ENCODE measurements at regions not wholly inside any gene's neighbourhood (a gene's known extent, or its start where the extent isn't known, plus 50 kb on each side); places are given as distances from the start of the nearest gene placed in this dataset.

DNA sequence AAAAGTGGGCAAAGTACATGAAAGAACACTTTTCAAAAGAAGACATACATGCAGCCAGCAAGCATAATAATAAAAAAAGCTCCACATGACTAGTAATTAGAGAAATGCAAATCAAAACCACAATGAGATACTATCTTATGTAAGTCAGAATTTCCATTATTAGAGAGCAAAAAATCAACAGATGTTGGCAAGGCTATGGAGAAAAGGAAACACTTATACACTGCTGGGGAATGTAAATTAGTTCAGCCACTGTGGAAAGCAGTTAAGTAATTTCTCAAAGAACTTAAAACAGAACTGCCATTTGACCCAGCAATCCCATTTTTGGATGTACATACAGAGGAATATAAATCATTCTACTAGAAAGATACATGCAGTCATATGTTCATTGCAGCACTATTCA, 360.7 kb downstream of the NSUN3 start:
- no peaks in the 10 kb centered on the region for H3K27me3 ChIP-seq (ENCODE audit: control insufficient read depth, insufficient read depth, low read length)
- no peak overlapping the region for H3K4me3 ChIP-seq (ENCODE audit: low read length)
- no peak for DNase-seq (ENCODE audit: low read depth, low spot score)

DNA sequence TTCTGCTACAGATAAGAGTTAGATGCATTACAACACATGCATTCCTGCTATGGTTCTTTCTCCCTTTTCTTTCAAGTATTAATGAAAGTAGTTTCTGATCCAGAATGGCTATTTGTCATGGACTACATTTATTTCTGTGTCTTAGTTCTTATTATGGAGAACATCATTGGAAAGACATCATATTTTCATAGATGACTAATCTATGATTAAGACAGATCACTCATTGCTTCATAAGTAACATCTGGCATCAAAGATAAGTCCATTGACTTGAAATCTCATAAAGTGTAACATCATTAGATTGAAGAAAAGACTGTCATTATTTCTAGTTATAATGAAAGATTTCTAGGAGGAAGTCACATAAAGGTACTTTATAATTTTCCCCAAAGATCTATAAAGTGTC, 366.7 kb downstream of the NSUN3 start:
- Histone ChIP-seq H3K4me1 (ENCODE audit: control insufficient read depth, insufficient read depth, low read length) (no peaks in the 10 kb centered on the region), H3K4me3 (ENCODE audit: low read length) (no peak overlapping the region), H3K27ac (ENCODE audit: low read length) (no peak overlapping the region), H3K9me3 (ENCODE audit: control insufficient read depth, insufficient read depth, low read length) (no peaks in the 10 kb centered on the region), H3K27me3 (ENCODE audit: control insufficient read depth, insufficient read depth, low read length) (no peaks in the 10 kb centered on the region), H3K36me3 (ENCODE audit: control insufficient read depth, insufficient read depth, low read length) (no peaks in the 10 kb centered on the region)
- DNase-seq (ENCODE audit: low read depth, low spot score): no peak

More for the DNA sequence above, 360.7 kb downstream of the NSUN3 start:
- H3K4me1 ChIP-seq (ENCODE audit: control insufficient read depth, insufficient read depth, low read length): no peaks in the 10 kb centered on the region
- no peak overlapping the region for H3K27ac ChIP-seq (ENCODE audit: low read length)
- no peaks in the 10 kb centered on the region for H3K9me3 ChIP-seq (ENCODE audit: control insufficient read depth, insufficient read depth, low read length)
- H3K36me3 ChIP-seq (ENCODE audit: control insufficient read depth, insufficient read depth, low read length): no peaks in the 10 kb centered on the region

DNA sequence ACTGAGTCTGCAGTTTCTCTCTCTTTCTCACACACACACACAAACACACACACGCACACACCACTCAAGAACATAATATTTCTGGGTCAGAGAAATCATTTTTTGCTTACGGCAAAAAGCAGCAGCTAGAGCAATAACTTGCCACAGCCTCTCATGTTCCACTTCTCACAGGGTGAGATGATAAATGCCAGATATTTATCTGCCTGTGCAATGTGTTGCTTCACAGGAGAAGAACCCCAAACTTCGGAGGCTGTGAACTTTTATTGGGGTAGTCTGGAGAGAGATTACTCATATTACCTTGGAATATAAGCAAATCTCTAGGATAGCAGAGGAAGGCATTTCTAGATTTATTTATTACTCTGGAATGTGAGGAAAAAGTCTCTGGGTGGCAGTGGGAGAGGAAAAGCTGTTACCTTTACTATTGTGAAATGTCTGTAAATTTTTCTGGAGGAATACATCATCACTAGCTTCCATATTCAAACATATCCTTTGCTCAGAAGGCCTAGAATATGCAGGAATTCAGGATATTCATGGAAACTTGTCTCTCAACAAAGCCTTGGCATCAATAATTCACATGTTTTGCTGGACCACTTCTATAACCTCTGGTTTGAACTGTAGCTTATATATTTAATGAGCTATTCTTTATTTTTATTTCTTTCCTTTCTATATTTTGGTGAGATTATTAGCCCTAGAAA, 369.2 kb downstream of the NSUN3 start:
- Histone ChIP-seq H3K9me3 (ENCODE audit: control insufficient read depth, insufficient read depth, low read length) (no peaks in the 10 kb centered on the region), H3K4me1 (ENCODE audit: control insufficient read depth, insufficient read depth, low read length) (no peaks in the 10 kb centered on the region), H3K27ac (ENCODE audit: low read length) (no peak overlapping the region), H3K4me3 (ENCODE audit: low read length) (no peak overlapping the region), H3K27me3 (ENCODE audit: control insufficient read depth, insufficient read depth, low read length) (no peaks in the 10 kb centered on the region), H3K36me3 (ENCODE audit: control insufficient read depth, insufficient read depth, low read length) (no peaks in the 10 kb centered on the region)
- WGBS (ENCODE audit: insufficient coverage, insufficient read length): no CpG with 5 or more reads among the region's 3 CpGs
- DNase-seq (ENCODE audit: low read depth, low spot score): no peak

DNA sequence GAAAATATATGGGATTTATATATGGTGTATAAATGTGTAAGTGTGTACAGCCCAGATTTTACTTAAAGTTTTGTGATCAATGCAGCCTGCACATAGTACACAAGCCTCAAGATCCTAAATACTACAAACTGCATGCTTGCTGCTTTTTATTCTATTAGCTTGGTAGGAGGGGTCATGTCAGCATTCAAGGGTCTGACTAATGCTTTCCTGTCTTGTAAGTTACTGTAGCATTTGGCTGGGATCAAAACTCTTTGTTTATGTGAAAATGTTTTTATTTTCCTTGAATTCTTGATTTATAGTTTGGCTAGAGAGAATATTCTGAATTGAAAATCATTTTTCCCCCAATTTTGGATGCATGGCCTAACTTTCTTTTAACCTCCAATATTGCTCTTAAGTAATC, 370.9 kb downstream of the NSUN3 start:
- H3K27ac ChIP-seq (ENCODE audit: low read length): no peak overlapping the region
- no peaks in the 10 kb centered on the region for H3K36me3 ChIP-seq (ENCODE audit: control insufficient read depth, insufficient read depth, low read length)
- H3K4me1 ChIP-seq (ENCODE audit: control insufficient read depth, insufficient read depth, low read length): no peaks in the 10 kb centered on the region
- no peaks in the 10 kb centered on the region for H3K9me3 ChIP-seq (ENCODE audit: control insufficient read depth, insufficient read depth, low read length)
- DNase-seq (ENCODE audit: low read depth, low spot score): no peak
- no peaks in the 10 kb centered on the region for H3K27me3 ChIP-seq (ENCODE audit: control insufficient read depth, insufficient read depth, low read length)
- H3K4me3 ChIP-seq (ENCODE audit: low read length): no peak overlapping the region

DNA sequence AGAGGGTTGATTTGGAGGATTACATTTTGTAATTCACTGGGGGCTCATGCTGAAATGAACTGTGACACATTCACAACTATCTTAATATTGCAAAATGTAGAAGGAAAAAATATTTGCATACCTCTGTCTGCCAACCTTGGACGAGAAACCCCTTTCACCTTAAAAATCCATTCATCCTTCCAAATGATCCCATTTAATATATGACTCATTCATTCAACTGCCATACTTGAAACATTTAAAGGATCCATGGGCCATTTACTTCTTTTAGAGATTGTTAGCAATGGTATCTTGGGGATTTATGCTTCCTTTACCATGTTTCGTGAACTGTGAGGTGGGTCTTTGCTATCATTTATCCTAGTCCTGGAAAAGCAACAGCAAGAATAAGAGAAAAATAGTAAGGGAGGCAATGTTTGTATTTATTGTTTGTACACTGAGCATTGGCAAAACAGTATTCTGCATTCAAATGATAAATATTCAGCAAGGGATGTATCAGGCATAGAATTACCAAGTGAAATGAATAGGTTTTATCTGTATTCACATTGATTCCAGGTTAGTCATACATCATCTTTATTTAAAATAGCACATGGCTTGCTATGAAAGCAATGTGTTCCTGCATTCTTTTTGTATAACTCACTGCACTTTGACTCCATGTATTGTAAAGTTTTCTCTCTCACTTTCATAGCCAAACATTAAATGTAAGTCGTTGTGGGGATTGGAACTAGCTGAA, 378.1 kb downstream of the NSUN3 start:
- Histone ChIP-seq H3K27me3 (ENCODE audit: control insufficient read depth, insufficient read depth, low read length) (no peaks in the 10 kb centered on the region), H3K9me3 (ENCODE audit: control insufficient read depth, insufficient read depth, low read length) (no peaks in the 10 kb centered on the region), H3K4me3 (ENCODE audit: low read length) (no peak overlapping the region), H3K36me3 (ENCODE audit: control insufficient read depth, insufficient read depth, low read length) (no peaks in the 10 kb centered on the region), H3K4me1 (ENCODE audit: control insufficient read depth, insufficient read depth, low read length) (no peaks in the 10 kb centered on the region), H3K27ac (ENCODE audit: low read length) (no peak overlapping the region)
- no peak for DNase-seq (ENCODE audit: low read depth, low spot score)
- WGBS (ENCODE audit: insufficient coverage, insufficient read length): no CpG with 5 or more reads among the region's 3 CpGs

DNA sequence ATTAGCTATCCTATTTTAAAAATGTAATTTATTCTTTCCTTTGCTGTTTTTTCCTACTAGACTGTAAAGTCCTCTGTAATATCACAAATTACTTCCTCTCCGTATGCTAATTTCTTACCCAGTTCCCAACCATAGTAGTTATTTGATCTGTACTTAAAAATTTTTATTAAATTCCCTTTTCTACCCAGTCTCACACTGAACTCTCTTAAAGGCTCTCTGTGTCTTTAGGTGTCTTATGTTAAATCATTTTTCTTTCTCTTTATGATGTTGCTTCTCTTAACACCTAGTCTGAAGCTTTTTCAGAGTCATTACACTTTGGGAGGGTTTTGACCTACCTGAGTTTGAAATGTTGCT, 378.6 kb downstream of the NSUN3 start:
- no peaks in the 10 kb centered on the region for H3K36me3 ChIP-seq (ENCODE audit: control insufficient read depth, insufficient read depth, low read length)
- no peak overlapping the region for H3K27ac ChIP-seq (ENCODE audit: low read length)
- H3K27me3 ChIP-seq (ENCODE audit: control insufficient read depth, insufficient read depth, low read length): no peaks in the 10 kb centered on the region
- no CpG with 5 or more reads among the region's 1 CpG for WGBS (ENCODE audit: insufficient coverage, insufficient read length)
- DNase-seq (ENCODE audit: low read depth, low spot score): no peak
- H3K4me3 ChIP-seq (ENCODE audit: low read length): no peak overlapping the region
- no peaks in the 10 kb centered on the region for H3K4me1 ChIP-seq (ENCODE audit: control insufficient read depth, insufficient read depth, low read length)
- H3K9me3 ChIP-seq (ENCODE audit: control insufficient read depth, insufficient read depth, low read length): no peaks in the 10 kb centered on the region

DNA sequence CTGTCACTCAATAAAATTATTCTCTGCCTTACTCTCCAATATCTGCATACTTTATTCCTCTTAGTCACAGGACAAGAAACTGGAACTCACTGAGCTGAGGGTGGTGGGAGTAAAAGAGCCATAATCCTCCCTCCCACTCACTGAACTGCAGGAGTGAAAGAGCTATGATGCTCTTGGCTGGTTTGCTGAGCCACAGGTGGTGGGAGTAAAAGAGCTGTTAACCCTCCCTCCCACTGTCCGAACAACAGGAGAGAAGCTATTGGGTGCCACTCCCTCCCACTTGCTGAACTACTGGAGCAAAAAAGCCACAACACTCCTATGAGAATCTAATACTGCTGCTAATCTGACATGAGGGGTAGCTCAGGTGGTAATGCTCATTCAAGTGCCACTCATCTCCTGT, 391.0 kb downstream of the NSUN3 start:
- H3K4me1 ChIP-seq (ENCODE audit: control insufficient read depth, insufficient read depth, low read length): no peaks in the 10 kb centered on the region
- no peaks in the 10 kb centered on the region for H3K36me3 ChIP-seq (ENCODE audit: control insufficient read depth, insufficient read depth, low read length)
- H3K27me3 ChIP-seq (ENCODE audit: control insufficient read depth, insufficient read depth, low read length): no peaks in the 10 kb centered on the region
- DNase-seq (ENCODE audit: low read depth, low spot score): no peak
- no peak overlapping the region for H3K4me3 ChIP-seq (ENCODE audit: low read length)
- no peaks in the 10 kb centered on the region for H3K9me3 ChIP-seq (ENCODE audit: control insufficient read depth, insufficient read depth, low read length)
- WGBS (ENCODE audit: insufficient coverage, insufficient read length): no CpG with 5 or more reads among the region's 1 CpG
- H3K27ac ChIP-seq (ENCODE audit: low read length): no peak overlapping the region

DNA sequence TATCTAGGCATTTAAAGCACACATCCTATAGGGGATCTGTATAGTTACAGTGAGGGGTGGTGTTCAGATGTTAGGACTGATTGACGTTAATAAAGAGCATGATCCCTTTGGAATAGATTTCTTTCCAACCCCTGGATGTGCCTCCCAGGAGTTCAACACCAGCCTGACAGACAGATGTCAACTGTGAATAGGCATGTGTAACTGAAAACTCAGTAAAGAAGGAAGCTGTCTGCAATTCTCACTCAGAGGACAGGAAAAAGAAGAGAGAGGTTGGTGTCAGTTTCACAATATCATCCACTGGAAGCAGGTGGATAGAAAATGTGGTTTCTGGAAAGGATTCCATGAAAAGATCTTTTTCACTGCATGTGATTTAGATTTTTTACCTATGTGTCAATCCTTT, 396.3 kb downstream of the NSUN3 start:
- DNase-seq (ENCODE audit: low read depth, low spot score): no peak
- no peak overlapping the region for H3K4me3 ChIP-seq (ENCODE audit: low read length)
- H3K9me3 ChIP-seq (ENCODE audit: control insufficient read depth, insufficient read depth, low read length): no peaks in the 10 kb centered on the region
- H3K36me3 ChIP-seq (ENCODE audit: control insufficient read depth, insufficient read depth, low read length): no peaks in the 10 kb centered on the region
- no peak overlapping the region for H3K27ac ChIP-seq (ENCODE audit: low read length)
- WGBS (ENCODE audit: insufficient coverage, insufficient read length): no CpG with 5 or more reads among the region's 1 CpG
- H3K27me3 ChIP-seq (ENCODE audit: control insufficient read depth, insufficient read depth, low read length): no peaks in the 10 kb centered on the region
- no peaks in the 10 kb centered on the region for H3K4me1 ChIP-seq (ENCODE audit: control insufficient read depth, insufficient read depth, low read length)

DNA sequence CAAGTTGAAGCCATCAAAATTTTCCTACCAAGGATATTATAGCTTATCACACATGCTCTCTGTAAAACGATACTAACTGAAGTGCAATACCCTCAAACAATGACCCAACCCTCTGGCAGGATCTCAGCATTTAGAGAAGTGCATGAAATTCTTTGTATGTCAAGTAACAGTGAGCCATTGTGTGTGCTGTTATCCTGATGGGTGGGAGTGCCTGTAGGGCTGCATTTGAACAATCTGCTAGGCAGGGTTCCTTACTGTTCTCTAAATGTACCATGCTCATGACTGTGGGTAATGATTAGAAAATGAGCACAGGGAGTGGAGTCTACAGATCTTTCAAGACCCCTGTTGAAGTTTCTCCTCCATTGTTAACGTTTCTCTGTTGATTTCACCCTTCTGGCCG, 398.1 kb downstream of the NSUN3 start:
- Histone ChIP-seq H3K9me3 (ENCODE audit: control insufficient read depth, insufficient read depth, low read length) (no peaks in the 10 kb centered on the region), H3K4me3 (ENCODE audit: low read length) (no peak overlapping the region), H3K27me3 (ENCODE audit: control insufficient read depth, insufficient read depth, low read length) (no peaks in the 10 kb centered on the region), H3K4me1 (ENCODE audit: control insufficient read depth, insufficient read depth, low read length) (no peaks in the 10 kb centered on the region), H3K27ac (ENCODE audit: low read length) (no peak overlapping the region), H3K36me3 (ENCODE audit: control insufficient read depth, insufficient read depth, low read length) (no peaks in the 10 kb centered on the region)
- WGBS (ENCODE audit: insufficient coverage, insufficient read length): no CpG with 5 or more reads among the region's 3 CpGs
- DNase-seq (ENCODE audit: low read depth, low spot score): no peak

DNA sequence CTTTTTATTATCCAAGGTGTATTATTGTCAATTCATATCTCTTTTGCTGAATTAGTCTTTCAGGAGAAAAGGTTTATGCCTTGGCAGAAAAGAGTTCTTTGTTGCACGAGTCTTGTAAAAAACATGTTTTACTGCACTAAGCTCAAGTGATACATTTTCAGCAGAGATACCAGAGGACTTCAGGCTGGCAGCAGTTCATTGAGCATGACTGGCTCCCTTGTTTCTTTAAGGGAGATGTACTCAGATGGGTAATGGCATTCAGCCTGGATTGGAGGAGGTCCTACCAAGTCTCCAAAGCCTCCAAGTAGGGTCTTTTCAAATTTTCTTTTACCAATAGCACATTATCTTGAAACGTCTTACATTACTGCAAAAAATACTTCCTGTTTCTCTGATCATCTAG, 400.1 kb downstream of the NSUN3 start:
- no peak overlapping the region for H3K27ac ChIP-seq (ENCODE audit: low read length)
- H3K27me3 ChIP-seq (ENCODE audit: control insufficient read depth, insufficient read depth, low read length): no peaks in the 10 kb centered on the region
- no peak overlapping the region for H3K4me3 ChIP-seq (ENCODE audit: low read length)
- no peaks in the 10 kb centered on the region for H3K4me1 ChIP-seq (ENCODE audit: control insufficient read depth, insufficient read depth, low read length)
- no peaks in the 10 kb centered on the region for H3K9me3 ChIP-seq (ENCODE audit: control insufficient read depth, insufficient read depth, low read length)
- H3K36me3 ChIP-seq (ENCODE audit: control insufficient read depth, insufficient read depth, low read length): no peaks in the 10 kb centered on the region
- WGBS (ENCODE audit: insufficient coverage, insufficient read length): no CpG with 5 or more reads among the region's 2 CpGs
- DNase-seq (ENCODE audit: low read depth, low spot score): no peak

DNA sequence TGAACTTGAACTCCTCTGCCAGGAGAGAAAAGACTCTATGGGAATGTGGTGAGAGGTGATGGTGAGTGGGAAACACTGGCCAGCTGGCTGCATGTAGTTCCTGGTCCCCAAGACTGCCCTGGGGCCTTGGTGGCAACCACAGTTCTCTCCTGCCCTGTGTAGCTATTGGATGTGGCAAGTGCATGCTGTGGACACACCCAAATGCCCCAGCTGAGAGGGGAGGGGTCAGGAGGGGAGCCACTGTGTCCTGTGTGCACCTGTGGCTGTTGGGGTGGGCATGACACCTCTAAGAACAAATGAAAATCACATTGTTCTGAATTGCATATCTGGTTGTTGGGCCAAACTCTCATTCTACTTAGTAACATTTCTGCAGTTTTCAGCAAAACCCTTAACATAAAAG, 409.6 kb downstream of the NSUN3 start:
- no peak for DNase-seq (ENCODE audit: low read depth, low spot score)
- Histone ChIP-seq H3K9me3 (ENCODE audit: control insufficient read depth, insufficient read depth, low read length) (no peaks in the 10 kb centered on the region), H3K27ac (ENCODE audit: low read length) (no peak overlapping the region), H3K4me1 (ENCODE audit: control insufficient read depth, insufficient read depth, low read length) (no peaks in the 10 kb centered on the region), H3K27me3 (ENCODE audit: control insufficient read depth, insufficient read depth, low read length) (no peaks in the 10 kb centered on the region), H3K4me3 (ENCODE audit: low read length) (no peak overlapping the region), H3K36me3 (ENCODE audit: control insufficient read depth, insufficient read depth, low read length) (no peaks in the 10 kb centered on the region)

Data from iPS DF 6.9 (cell line).